Right atrium auricular region (tissue), 2 donors: ENCODE measurements at regions not wholly inside any gene's neighbourhood (a gene's known extent, or its start where the extent isn't known, plus 50 kb on each side); places are given as distances from the start of the nearest gene placed in this dataset.

ENCODE experiments used
- DNase-seq: peaks from one replicate; pipeline ENCODE4 v3.0.0-alpha.2; 2019; ENCODE audit warnings: low spot score
- H3K27ac ChIP-seq, 2 donors: fragments of 200-600 bp; sonication (generic); 1 replicate in 1 of 2; 2 replicates in 1 of 2; pipeline ENCODE4 v1.5.1; 2016 to 2019
- H3K27me3 ChIP-seq, 2 donors: fragments of 200-600 bp; sonication (generic); one replicate each; pipeline versions ENCODE4 v1.5.1 to v1.6.0; 2017 to 2019
- H3K36me3 ChIP-seq: fragments of 200-600 bp; sonication (generic); one replicate; pipeline ENCODE4 v1.5.1; 2016
- H3K4me1 ChIP-seq, 2 donors: fragments of 200-600 bp; sonication (generic); one replicate each; pipeline versions ENCODE4 v1.5.1 to v1.6.0; 2017 to 2019
- H3K4me3 ChIP-seq, 2 donors: fragments of 200-600 bp; sonication (generic); 1 replicate in 1 of 2; 2 replicates in 1 of 2; pipeline ENCODE4 v1.5.1; 2017 to 2019; ENCODE audit warnings: mild to moderate bottlenecking in 1 of 2, moderate library complexity in 1 of 2
- H3K9me3 ChIP-seq, 2 donors: fragments of 200-600 bp; sonication (generic); one replicate each; pipeline ENCODE4 v1.5.1; 2019
- CTCF ChIP-seq, 2 donors: fragments of 200-600 bp; sonication (generic); IDR thresholded peaks; one replicate each; pipeline ENCODE4 v1.5.1; 2019; ENCODE audit warnings: antibody characterized with exemption in 2 of 2

GRCh38 chr4:176592976-176593670 is 199.6 kb downstream of the VEGFC start:
- peaks cover 0 to under 1% of the 10 kb centered on the region in 2 donors for H3K9me3 ChIP-seq
- TF ChIP-seq CTCF (IDR thresholded peaks at IDR 0.05) = no peak
- H3K27me3 ChIP-seq = no peaks in the 10 kb centered on the region
- H3K27ac ChIP-seq = no peak overlapping the region
- no peak for DNase-seq
- no peaks in the 10 kb centered on the region for H3K4me1 ChIP-seq
- H3K4me3 ChIP-seq = no peak overlapping the region
- H3K36me3 ChIP-seq = no peaks in the 10 kb centered on the region

- H3K27me3 ChIP-seq = no peaks in the 10 kb centered on the region
- no peak overlapping the region for H3K4me3 ChIP-seq
- H3K4me1 ChIP-seq = no peaks in the 10 kb centered on the region
- no peak overlapping the region for H3K27ac ChIP-seq
- DNase-seq = no peak
- no peaks in the 10 kb centered on the region for H3K36me3 ChIP-seq
- TF ChIP-seq CTCF (IDR thresholded peaks at IDR 0.05) = no peak
- peaks cover 0 to 7% of the 10 kb centered on the region in 2 donors for H3K9me3 ChIP-seq
These were observed 198.8 kb downstream of the VEGFC start for GRCh38 chr4:176593943-176594342.

- DNase-seq = no peak
- H3K27me3 ChIP-seq = no peaks in the 10 kb centered on the region
- TF ChIP-seq CTCF (IDR thresholded peaks at IDR 0.05) = no peak
- no peaks in the 10 kb centered on the region for H3K4me1 ChIP-seq
- no peaks in the 10 kb centered on the region for H3K36me3 ChIP-seq
- no peak overlapping the region for H3K27ac ChIP-seq
- peaks cover 0 to 7% of the 10 kb centered on the region in 2 donors for H3K9me3 ChIP-seq
- H3K4me3 ChIP-seq = no peak overlapping the region
These were observed 197.5 kb downstream of the VEGFC start for GRCh38 chr4:176595257-176595656.

- H3K4me3 ChIP-seq = no peak overlapping the region
- no peaks in the 10 kb centered on the region for H3K27me3 ChIP-seq
- no peak for DNase-seq
- H3K9me3 ChIP-seq = peaks cover 0 to 7% of the 10 kb centered on the region in 2 donors
- H3K36me3 ChIP-seq = no peaks in the 10 kb centered on the region
- no peak overlapping the region for H3K27ac ChIP-seq
- H3K4me1 ChIP-seq = no peaks in the 10 kb centered on the region
- no peak for TF ChIP-seq CTCF (IDR thresholded peaks at IDR 0.05)
These were observed 191.6 kb downstream of the VEGFC start for GRCh38 chr4:176601124-176601523.

- Histone ChIP-seq H3K4me3 (no peak overlapping the region), H3K27me3 (no peaks in the 10 kb centered on the region), H3K27ac (no peak overlapping the region), H3K4me1 (no peaks in the 10 kb centered on the region), H3K36me3 (no peaks in the 10 kb centered on the region), H3K9me3 (no peaks in the 10 kb centered on the region)
- TF ChIP-seq CTCF (IDR thresholded peaks at IDR 0.05) = no peak
- DNase-seq = no peak
These were observed 184.9 kb downstream of the VEGFC start for GRCh38 chr4:176607807-176608206.

- no peak for DNase-seq
- H3K4me1 ChIP-seq = no peaks in the 10 kb centered on the region
- H3K27me3 ChIP-seq = no peaks in the 10 kb centered on the region
- no peaks in the 10 kb centered on the region for H3K9me3 ChIP-seq
- H3K36me3 ChIP-seq = no peaks in the 10 kb centered on the region
- TF ChIP-seq CTCF (IDR thresholded peaks at IDR 0.05) = no peak
- no peak overlapping the region for H3K27ac ChIP-seq
- H3K4me3 ChIP-seq = no peak overlapping the region
These were observed 184.4 kb downstream of the VEGFC start for GRCh38 chr4:176608346-176608745.
